ENCODE measurements at regions not wholly inside any gene's neighbourhood (a gene's known extent, or its start where the extent isn't known, plus 50 kb on each side); places are given as distances from the start of the nearest gene placed in this dataset.
A peak's percentile ranks its signal among the peaks of the same experiment; 100 is the strongest.

GRCh38 chr5:54717870-54718269, 200.3 kb downstream of the SNX18 start:
- no peak for DNase-seq (ENCODE audit: low read depth)

- DNase-seq (ENCODE audit: low read depth): no peak
Observed at GRCh38 chr5:54717459-54717858, 199.9 kb downstream of the SNX18 start.

GRCh38 chr5:54713923-54714581, 196.5 kb downstream of the SNX18 start:
- DNase-seq (ENCODE audit: low read depth): no peak

GRCh38 chr5:54709096-54709495, 191.5 kb downstream of the SNX18 start:
- no peak for DNase-seq (ENCODE audit: low read depth)

- DNase-seq (ENCODE audit: low read depth): no peak
Observed at GRCh38 chr5:54707841-54708240, 190.3 kb downstream of the SNX18 start.

GRCh38 chr5:54705994-54706653, 188.6 kb downstream of the SNX18 start:
- DNase-seq (ENCODE audit: low read depth): no peak

GRCh38 chr5:54704825-54705224, 187.3 kb downstream of the SNX18 start:
- no peak for DNase-seq (ENCODE audit: low read depth)

- DNase-seq (ENCODE audit: low read depth): no peak
Observed at GRCh38 chr5:54704333-54704732, 186.8 kb downstream of the SNX18 start.

GRCh38 chr5:54703565-54704255, 186.2 kb downstream of the SNX18 start:
- no peak for DNase-seq (ENCODE audit: low read depth)

GRCh38 chr5:54703133-54703532, 185.6 kb downstream of the SNX18 start:
- no peak for DNase-seq (ENCODE audit: low read depth)

- no peak for DNase-seq (ENCODE audit: low read depth)
Observed at GRCh38 chr5:54702470-54702869, 184.9 kb downstream of the SNX18 start.

GRCh38 chr5:54700986-54701578, 183.5 kb downstream of the SNX18 start:
- peak; percentile 99 for DNase-seq (ENCODE audit: low read depth)

GRCh38 chr5:54696931-54697330, 179.4 kb downstream of the SNX18 start:
- DNase-seq (ENCODE audit: low read depth): no peak

GRCh38 chr5:54696346-54696745, 178.8 kb downstream of the SNX18 start:
- no peak for DNase-seq (ENCODE audit: low read depth)

GRCh38 chr5:54695198-54695966, 177.8 kb downstream of the SNX18 start:
- DNase-seq (ENCODE audit: low read depth): no peak

GRCh38 chr5:54693936-54694657, 176.5 kb downstream of the SNX18 start:
- no peak for DNase-seq (ENCODE audit: low read depth)

GRCh38 chr5:54692631-54693030, 175.1 kb downstream of the SNX18 start:
- no peak for DNase-seq (ENCODE audit: low read depth)

- DNase-seq (ENCODE audit: low read depth): no peak
Observed at GRCh38 chr5:54691656-54692055, 174.1 kb downstream of the SNX18 start.

GRCh38 chr5:54689411-54690251, 172.1 kb downstream of the SNX18 start:
- DNase-seq (ENCODE audit: low read depth): no peak

- DNase-seq (ENCODE audit: low read depth): no peak
Observed at GRCh38 chr5:54680998-54681397, 163.4 kb downstream of the SNX18 start.

GRCh38 chr5:54679686-54680085, 162.1 kb downstream of the SNX18 start:
- DNase-seq (ENCODE audit: low read depth): no peak

All from non-pigmented ciliary epithelial cell (primary cell).